SK-N-SH (cell line): ENCODE measurements at regions not wholly inside any gene's neighbourhood (a gene's known extent, or its start where the extent isn't known, plus 50 kb on each side); places are given as distances from the start of the nearest gene placed in this dataset.
"Not testable (repeated sequence)": the region's sequence is repeated elsewhere in the genome, so short reads cannot be mapped to it uniquely, and the experiment has no call there.

Experiments used
- CTCF ChIA-PET: fragments of 300-600, 350-600 bp; formaldehyde crosslinking; extraction: SDS; loops from one replicate; lab custom pipeline; 2021; lab: Yijun Ruan, JAX
- POLR2A ChIA-PET: fragments of 350-600 bp; sonication (Branson Sonifier 250); formaldehyde crosslinking; extraction: SDS; loops from one replicate; lab custom pipeline; 2020; ENCODE audit warnings: antibody characterized with exemption, inconsistent platforms; lab: Yijun Ruan, JAX
- DNase-seq: peaks from one replicate; pipeline ENCODE4 v3.0.0; 2012
- H2AFZ ChIP-seq: fragments of 200-600 bp; sonication (generic); 2 replicates; pipeline ENCODE4 v1.8.1; 2016; ENCODE audit warnings: antibody characterized with exemption, mild to moderate bottlenecking, low read depth
- H3F3A ChIP-seq: fragments of 200-600 bp; sonication (generic); replicated peaks from 2 replicates; pipeline ENCODE3; 2016; ENCODE audit warnings: antibody characterized with exemption, mild to moderate bottlenecking; ENCODE audit not compliant: insufficient read depth
- H3K27ac ChIP-seq, 2 experiments: fragments of 200-500 bp in 1 of 2; fragments of 200-600 bp in 1 of 2; sonication (Bioruptor generic) in 1 of 2; sonication (generic), shearing (Covaris generic) in 1 of 2; 2 replicates each; pipeline versions ENCODE4 v1.5.1 to v1.6.1; 2014 to 2016; ENCODE audit warnings: low read depth in 2 of 2, inconsistent platforms in 1 of 2, low read length in 1 of 2, mild to moderate bottlenecking in 1 of 2, mixed read lengths in 1 of 2
- H3K27me3 ChIP-seq: fragments of 200-600 bp; sonication (generic), shearing (Covaris generic); 2 replicates; pipeline ENCODE4 v1.6.1; 2016; ENCODE audit warnings: mixed run types; ENCODE audit not compliant: insufficient read depth
- H3K36me3 ChIP-seq, 2 experiments: fragments of 200-500 bp in 1 of 2; fragments of 200-600 bp in 1 of 2; sonication (Bioruptor generic) in 1 of 2; sonication (generic) in 1 of 2; replicated peaks in 1 of 2; 2 replicates each; pipeline versions ENCODE3 to v1.5.1; 2014 to 2016; ENCODE audit warnings: low read length in 1 of 2, mild to moderate bottlenecking in 1 of 2; ENCODE audit not compliant: insufficient read depth in 2 of 2, control insufficient read depth in 1 of 2
- H3K4me1 ChIP-seq, 2 experiments: fragments of 200-500 bp in 1 of 2; fragments of 200-600 bp in 1 of 2; sonication (Bioruptor generic) in 1 of 2; sonication (generic), shearing (Covaris generic) in 1 of 2; 2 replicates each; pipeline versions ENCODE4 v1.5.1 to v1.6.1; 2014 to 2016; ENCODE audit warnings: low read depth in 1 of 2, low read length in 1 of 2, mixed run types in 1 of 2; ENCODE audit not compliant: insufficient read depth in 2 of 2, control insufficient read depth in 1 of 2
- H3K4me2 ChIP-seq: fragments of 200-600 bp; sonication (generic), shearing (Covaris generic); 2 replicates; pipeline ENCODE4 v1.6.1; 2017; ENCODE audit warnings: mixed run types
- H3K4me3 ChIP-seq, 2 experiments: fragments of 200-500 bp in 1 of 2; fragments of 200-600 bp in 1 of 2; sonication (Bioruptor generic) in 1 of 2; sonication (generic), shearing (Covaris generic) in 1 of 2; 2 replicates each; pipeline versions ENCODE4 v1.5.1 to v1.8.1; 2014 to 2016; ENCODE audit warnings: low read depth in 2 of 2, inconsistent platforms in 1 of 2, low read length in 1 of 2, mild to moderate bottlenecking in 1 of 2, mixed read lengths in 1 of 2, moderate library complexity in 1 of 2
- H3K79me2 ChIP-seq: fragments of 200-600 bp; sonication (generic); 2 replicates; pipeline ENCODE4 v1.8.1; 2017; ENCODE audit warnings: mild to moderate bottlenecking; ENCODE audit not compliant: insufficient read depth
- H3K9ac ChIP-seq: fragments of 200-600 bp; sonication (generic); 2 replicates; pipeline ENCODE4 v1.6.1; 2017; ENCODE audit warnings: mixed run types
- H3K9me2 ChIP-seq: fragments of 200-600 bp; sonication (generic); 2 replicates; pipeline ENCODE4 v1.6.1; 2017; ENCODE audit warnings: mixed run types
- H3K9me3 ChIP-seq: fragments of 200-600 bp; sonication (generic); 2 replicates; pipeline ENCODE4 v1.6.1; 2017; ENCODE audit warnings: mixed run types, mild to moderate bottlenecking, moderate library complexity
- H4K20me1 ChIP-seq: fragments of 200-600 bp; sonication (generic); 2 replicates; pipeline ENCODE4 v1.6.1; 2017; ENCODE audit warnings: mild to moderate bottlenecking, mixed run types; ENCODE audit not compliant: insufficient read depth
- ELF1 ChIP-seq: IDR thresholded peaks from 2 replicates; pipeline ENCODE4 v1.4.0; 2012
- FOXJ3 ChIP-seq: sonication (generic); formaldehyde crosslinking; IDR thresholded peaks from 2 replicates; pipeline ENCODE4 v1.5.1; 2020; ENCODE audit warnings: mild to moderate bottlenecking, missing genetic modification reagents
- FOXM1 ChIP-seq: IDR thresholded peaks from 2 replicates; pipeline ENCODE4 v1.4.0; 2012; ENCODE audit warnings: low read depth, mild to moderate bottlenecking
- GATA2 ChIP-seq: sonication (generic); formaldehyde crosslinking; IDR thresholded peaks from 2 replicates; pipeline ENCODE4 v1.5.0; 2020; ENCODE audit warnings: mild to moderate bottlenecking, missing genetic modification reagents
- IRF3 ChIP-seq: fragments of 150-350 bp; IDR thresholded peaks from 2 replicates; pipeline ENCODE4 v1.6.1; 2016; ENCODE audit warnings: mild to moderate bottlenecking, low read depth, low read length
- MXI1 ChIP-seq: IDR thresholded peaks from 2 replicates; pipeline ENCODE4 v1.6.1; 2012; ENCODE audit warnings: mild to moderate bottlenecking, low read depth, low read length, improper control_type of control experiment
- RCOR1 ChIP-seq: fragments of 150-350 bp; IDR thresholded peaks from 2 replicates; pipeline ENCODE4 v1.6.1; 2017; ENCODE audit warnings: antibody characterized with exemption, low read length
- RXRA ChIP-seq: IDR thresholded peaks from 2 replicates; pipeline ENCODE4 v1.4.0; 2012; ENCODE audit warnings: low read depth, mild to moderate bottlenecking, borderline replicate concordance
- SIN3A ChIP-seq: IDR thresholded peaks from 2 replicates; pipeline ENCODE4 v1.6.1; 2012; ENCODE audit warnings: low read depth, mild to moderate bottlenecking, low read length, moderate library complexity, borderline replicate concordance
- TAF1 ChIP-seq: IDR thresholded peaks from 2 replicates; pipeline ENCODE4 v1.6.1; 2012; ENCODE audit warnings: low read depth, mild to moderate bottlenecking, low read length, moderate library complexity, borderline replicate concordance
- ZBTB33 ChIP-seq: IDR thresholded peaks from 2 replicates; pipeline ENCODE4 v1.4.0; 2012; ENCODE audit warnings: low read depth, borderline replicate concordance
- WGBS: methylation state at CpG from one replicate; pipeline ENCODE4 v1.1.6; 2017; ENCODE audit warnings: low lambda C conversion rate; 5-methylcytosine and 5-hydroxymethylcytosine counted together

- CTCF ChIA-PET, result interaction anchor here (1.1 to 7.2 kb wide), 3 partner anchors 9 to 126 kb away, joined by 3 to 37 read pairs (median 4); no protein-coding TSS in a partner anchor
- H3K79me2 ChIP-seq, H3K4me3 ChIP-seq, H4K20me1 ChIP-seq, H2AFZ ChIP-seq, H3F3A ChIP-seq, H3K27me3 ChIP-seq, H3K9me3 ChIP-seq, DNase-seq, H3K27ac ChIP-seq, H3K9me2 ChIP-seq, POLR2A ChIA-PET, H3K36me3 ChIP-seq, H3K4me2 ChIP-seq, H3K9ac ChIP-seq: not testable (repeated sequence)
- H3K4me1 ChIP-seq, result peaks cover 0 to 12% of the 10 kb centered on the region in 2 experiments; a peak in 1 of 4 replicates
- WGBS, result 61% methylated on average over 4 of the region's 6 CpGs
These were observed 113.8 kb downstream of the GGTLC2 start for GRCh38 chr22:22758101-22758807.

GRCh38 chr22:22759371-22759770 lies 115.0 kb downstream of the GGTLC2 start:
- H3K27me3 ChIP-seq, result no peaks in the 10 kb centered on the region
- TF ChIP-seq SIN3A (no peak), RCOR1 (no peak), MXI1 (no peak), ZBTB33 (no peak), FOXM1 (no peak), FOXJ3 (CRISPR knock-in tag) (no peak), RXRA (no peak), TAF1 (no peak), GATA2 (CRISPR knock-in tag) (no peak), IRF3 (no peak), ELF1 (no peak)
- TF ChIP-seq, all 33 proteins: peak for 0
- H3K4me1 ChIP-seq, result peaks cover 0 to 12% of the 10 kb centered on the region in 2 experiments; a peak in 1 of 4 replicates
- no peak for DNase-seq
- no peaks in the 10 kb centered on the region for H3K79me2 ChIP-seq
- H2AFZ ChIP-seq, result no peak overlapping the region
- H3K9me3 ChIP-seq, result no peaks in the 10 kb centered on the region
- H3K4me2 ChIP-seq, result no peak overlapping the region
- H3K4me3 ChIP-seq, result no peak overlapping the region
- no peaks in the 10 kb centered on the region for H3K9me2 ChIP-seq
- no peak overlapping the region for H3K27ac ChIP-seq
- no peaks in the 10 kb centered on the region for H3K36me3 ChIP-seq
- no peak overlapping the region for H3K9ac ChIP-seq
- no peaks in the 10 kb centered on the region for H4K20me1 ChIP-seq
- H3F3A ChIP-seq, result no peaks in the 10 kb centered on the region
- ChIA-PET POLR2A (no interaction called here), CTCF (interaction anchor here (1.1 to 1.6 kb wide), 2 partner anchors 11 to 13 kb away, joined by 3 to 4 read pairs; no protein-coding TSS in a partner anchor)
- 50% methylated on average over 5 of the region's 6 CpGs for WGBS
